Endometrium (tissue), 2 donors: ENCODE measurements at regions not wholly inside any gene's neighbourhood (a gene's known extent, or its start where the extent isn't known, plus 50 kb on each side); places are given as distances from the start of the nearest gene placed in this dataset.
"Not testable (repeated sequence)": the region's sequence is repeated elsewhere in the genome, so short reads cannot be mapped to it uniquely, and the experiment has no call there.

ENCODE experiments used
- FAIRE-seq: peaks from 2 replicates; lab custom pipeline; 2012; peaks lifted over from hg19 to GRCh38; lab: Jason Lieb, UNC
- donor health status: control.
- donor health status: control.

DNA sequence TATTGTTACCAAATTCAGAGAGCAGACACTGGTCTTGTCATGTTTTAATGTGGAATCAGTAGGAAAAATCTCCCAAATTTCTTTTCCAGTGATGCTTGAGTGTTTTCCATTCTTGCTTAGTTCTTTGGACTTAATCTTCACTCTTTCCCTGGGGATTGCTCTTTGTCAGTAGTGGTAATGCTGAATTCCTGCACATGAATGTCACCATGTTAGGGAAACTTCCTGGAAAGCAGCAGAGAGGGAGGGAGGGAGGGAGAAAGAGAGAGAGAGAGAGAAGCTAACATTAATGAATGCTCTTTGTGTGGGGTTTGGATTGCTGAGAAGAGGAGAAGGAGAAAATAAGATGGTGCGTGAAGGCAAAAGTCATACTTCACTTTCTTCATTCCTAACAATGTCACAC lies 295.3 kb upstream of the COBL start:
- no peak for FAIRE-seq

DNA sequence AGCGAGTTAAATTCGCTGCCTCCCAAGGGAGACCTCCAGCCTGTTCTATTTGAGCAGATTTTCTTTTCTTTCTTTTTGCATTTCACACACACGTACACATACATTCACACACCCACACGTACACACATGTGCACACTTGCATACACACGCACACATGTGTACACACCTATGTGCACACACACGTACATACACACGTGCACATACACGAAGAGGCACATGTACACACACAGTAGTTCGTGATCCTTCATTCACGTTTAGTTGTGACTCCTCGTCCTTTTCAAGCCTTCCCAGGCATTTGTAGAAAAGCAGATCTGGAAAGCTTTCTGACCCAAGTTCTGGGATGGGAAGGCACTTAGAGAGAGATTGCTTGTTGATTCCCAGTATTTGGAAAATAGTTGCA lies 290.8 kb upstream of the COBL start:
- FAIRE-seq = no peak

DNA sequence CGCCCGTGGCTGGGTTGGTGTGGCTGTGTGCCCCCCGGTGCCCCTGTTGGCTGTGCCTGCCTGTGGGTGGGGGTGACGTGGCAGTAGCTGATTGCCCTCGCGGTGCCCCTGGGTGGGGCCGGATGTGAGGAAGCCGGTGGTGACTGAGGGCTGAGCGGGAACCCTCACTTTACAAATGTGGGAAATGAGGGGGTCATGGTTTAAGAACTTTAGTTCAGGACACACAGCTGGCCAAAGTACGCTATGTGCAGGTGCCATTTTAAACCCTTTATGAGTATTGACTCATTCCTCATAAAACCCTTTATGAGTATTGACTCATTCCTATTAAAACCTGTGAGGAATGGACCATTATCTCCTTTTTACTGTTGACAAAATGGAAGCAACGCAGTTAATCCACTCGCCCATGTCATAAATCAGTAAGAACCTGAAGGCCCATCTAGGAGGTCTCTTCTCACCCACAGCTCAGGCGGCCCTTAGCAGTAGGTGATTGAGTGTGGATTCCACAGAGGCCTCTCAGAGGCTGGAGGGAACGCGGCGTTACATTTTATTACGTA lies 290.1 kb upstream of the COBL start:
- FAIRE-seq = no peak

DNA sequence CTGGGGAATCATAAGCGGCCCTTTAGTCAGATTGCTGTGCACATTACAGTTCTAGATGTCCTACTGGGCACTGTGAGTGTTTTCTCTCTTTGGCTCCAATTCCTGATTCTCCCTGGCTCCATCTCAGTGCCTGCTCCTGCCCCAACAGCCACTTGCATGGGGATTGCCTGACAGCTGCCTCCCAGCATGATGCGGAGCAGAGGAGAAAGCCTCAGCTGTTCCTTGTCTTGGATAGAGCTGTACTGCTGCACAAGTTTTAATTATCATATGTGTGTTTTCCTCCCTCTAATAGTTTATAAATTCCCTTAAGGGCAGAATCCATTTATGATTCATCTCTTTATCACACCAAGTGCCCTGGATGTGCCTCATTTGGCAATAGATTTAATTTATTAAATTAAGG lies 285.8 kb upstream of the COBL start:
- FAIRE-seq = no peak

DNA sequence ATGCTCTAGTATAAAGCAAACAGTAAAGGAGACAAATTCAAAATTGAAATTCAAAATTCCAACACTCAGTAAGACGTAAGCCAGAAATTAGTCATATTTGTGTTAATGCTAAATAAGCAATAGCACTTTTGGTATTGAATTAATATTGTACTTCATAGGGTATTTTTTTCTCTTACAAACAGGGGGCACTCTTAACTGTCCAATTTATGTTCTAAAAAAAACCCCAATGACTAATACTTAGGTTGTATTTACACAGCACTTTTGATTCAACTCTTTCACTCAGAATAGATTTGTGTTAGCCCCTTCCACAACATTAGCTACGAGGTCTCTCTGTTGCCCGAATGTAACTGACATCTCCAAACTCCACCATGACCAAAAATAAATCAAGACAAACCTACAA lies 284.9 kb upstream of the COBL start:
- FAIRE-seq = no peak

DNA sequence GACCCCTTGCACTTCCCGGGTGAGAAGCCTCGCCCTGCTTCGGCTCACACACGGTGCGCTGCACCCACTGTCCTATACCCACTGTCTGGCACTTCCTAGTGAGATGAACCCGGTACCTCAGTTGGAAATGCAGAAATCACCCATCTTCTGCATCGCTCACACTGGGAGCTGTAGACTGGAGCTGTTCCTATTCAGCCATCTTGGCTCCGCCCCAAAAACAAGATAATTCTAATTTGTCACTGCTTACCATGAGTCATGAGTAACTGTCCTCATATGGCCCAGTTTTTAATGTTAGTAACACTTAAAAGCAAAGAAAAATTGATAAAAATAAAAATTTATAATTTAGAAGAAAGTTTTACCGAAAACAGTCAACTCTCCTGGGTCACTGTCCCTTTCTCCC lies 283.3 kb upstream of the COBL start:
- not testable (repeated sequence) for FAIRE-seq

DNA sequence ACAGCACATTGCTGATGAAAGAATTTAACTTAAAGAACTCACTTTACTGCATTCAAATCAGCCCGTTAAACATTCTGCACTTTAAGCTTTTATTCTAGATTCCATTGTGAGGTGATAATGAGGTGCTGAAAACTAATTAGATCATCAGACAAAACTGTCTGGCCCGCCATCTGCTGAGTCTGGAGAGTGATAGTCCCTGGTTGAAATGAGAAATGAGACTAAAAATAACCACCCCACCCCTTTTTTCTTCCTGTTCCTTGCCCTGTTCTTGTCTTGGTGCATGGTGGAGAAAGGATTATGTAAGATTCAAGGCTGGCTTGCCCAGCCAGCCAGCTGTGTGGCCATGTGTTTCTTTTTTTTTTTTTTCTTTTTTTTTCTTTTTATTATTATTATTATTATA lies 277.0 kb upstream of the COBL start:
- no peak for FAIRE-seq

DNA sequence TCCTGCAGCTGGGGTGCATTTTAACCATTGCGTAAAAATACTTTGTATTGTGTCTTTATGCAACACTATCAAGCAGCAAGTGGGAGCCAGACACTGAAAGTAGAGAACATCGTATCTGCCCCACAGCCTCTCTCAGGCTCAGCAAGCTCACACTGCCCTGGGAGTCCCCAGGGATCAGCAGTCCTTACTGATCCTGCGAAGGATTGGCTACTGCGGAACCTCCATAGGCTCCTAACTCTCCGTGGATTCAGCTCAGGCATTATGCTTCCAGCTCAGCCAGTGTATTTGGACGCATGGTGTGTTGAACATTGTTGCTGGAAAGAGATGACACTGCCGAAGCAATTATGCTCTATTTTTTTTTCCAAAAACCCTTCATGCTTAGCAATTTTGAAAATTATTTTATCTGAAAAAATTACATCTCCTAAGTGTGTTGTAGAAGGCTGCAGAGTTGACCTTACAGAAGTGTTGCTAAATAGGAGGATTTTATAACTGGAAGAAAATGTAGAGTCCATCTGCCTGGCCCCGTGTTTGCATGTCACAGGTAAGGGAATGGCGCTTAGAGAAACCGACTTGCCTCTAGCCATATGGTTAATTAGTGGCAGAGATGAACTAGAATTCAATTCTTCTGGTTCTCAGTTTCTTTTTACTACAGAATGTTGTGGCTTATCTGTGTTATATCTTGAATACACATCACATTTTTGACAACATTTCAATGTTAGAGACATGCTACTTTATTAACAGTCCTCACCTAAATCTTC lies 276.4 kb upstream of the COBL start:
- no peak for FAIRE-seq

DNA sequence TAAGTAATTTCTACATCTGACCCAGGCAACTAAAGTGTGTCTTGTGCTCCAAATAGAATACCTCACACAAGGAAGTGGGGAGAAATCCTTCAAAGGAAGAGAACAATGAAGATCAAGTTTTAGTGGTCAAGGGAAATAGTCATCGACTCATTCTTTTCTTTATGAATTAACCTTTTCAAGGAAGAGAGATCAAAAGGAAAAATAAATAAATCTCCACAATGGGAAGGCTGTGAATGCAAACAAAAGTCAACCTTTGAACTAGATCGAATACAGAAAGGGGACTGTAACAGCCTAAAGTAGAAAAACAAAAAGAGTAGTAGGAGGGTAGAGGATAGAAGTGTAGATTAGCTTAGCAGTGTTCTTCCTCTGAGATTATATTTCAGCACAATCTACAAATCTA lies 274.6 kb upstream of the COBL start:
- FAIRE-seq = no peak

DNA sequence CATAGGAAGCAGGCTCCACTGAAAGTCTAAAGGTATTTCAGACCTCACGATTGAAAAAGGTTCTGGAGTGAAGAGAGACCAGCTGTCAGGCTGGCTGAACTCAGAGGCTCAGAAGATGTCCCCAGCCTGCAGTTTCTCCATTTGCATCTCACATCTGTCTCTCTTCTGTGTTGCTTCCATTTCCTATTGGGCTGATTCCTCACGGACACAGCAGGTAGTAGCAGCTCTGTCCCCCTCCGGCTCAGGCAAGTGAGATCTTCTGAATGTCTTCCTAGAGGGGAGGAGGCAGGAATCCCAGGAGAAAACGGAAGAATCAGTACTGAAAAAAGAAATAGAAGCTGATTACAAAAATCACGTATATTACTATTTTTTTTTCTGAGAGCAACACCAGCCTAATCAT lies 274.1 kb upstream of the COBL start:
- no peak for FAIRE-seq

DNA sequence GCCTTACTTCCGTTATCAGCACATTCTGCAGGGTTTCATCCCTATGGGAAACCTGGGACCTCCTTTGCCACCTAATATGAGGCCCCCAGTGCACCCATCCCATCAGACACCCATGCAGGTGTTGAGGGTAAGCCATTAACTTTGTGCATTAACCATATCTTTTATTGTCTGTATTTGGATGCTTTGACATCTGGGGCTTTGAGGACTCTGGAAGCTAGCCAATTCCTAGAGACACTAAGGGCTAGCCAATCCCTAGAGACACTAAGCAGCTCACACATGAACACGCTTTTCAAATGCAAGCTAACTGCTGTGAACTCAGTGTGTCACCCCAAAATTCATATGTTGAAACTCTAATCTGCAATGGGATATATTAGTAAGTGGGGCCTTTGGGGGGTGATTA lies 272.5 kb upstream of the COBL start:
- no peak for FAIRE-seq

DNA sequence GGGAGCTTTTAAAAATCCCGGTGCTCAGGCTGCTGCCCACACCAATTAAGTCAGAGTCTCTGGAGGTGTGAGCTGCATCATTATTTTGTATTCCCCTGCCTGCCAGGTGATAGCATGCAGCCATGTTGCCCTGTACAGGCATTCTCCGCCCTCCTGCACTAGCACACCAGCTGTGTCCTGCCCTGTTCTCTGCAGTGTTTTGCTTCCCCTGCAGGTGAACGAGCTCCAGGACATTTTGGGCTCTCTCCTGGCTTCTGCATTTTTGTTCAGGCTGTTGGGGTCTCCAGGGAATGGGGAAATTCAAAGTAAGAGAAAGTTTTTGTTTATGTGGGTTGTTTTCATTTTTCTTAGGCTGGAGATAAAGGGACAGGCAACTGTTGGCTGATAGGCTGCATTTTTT lies 271.0 kb upstream of the COBL start:
- FAIRE-seq = no peak

DNA sequence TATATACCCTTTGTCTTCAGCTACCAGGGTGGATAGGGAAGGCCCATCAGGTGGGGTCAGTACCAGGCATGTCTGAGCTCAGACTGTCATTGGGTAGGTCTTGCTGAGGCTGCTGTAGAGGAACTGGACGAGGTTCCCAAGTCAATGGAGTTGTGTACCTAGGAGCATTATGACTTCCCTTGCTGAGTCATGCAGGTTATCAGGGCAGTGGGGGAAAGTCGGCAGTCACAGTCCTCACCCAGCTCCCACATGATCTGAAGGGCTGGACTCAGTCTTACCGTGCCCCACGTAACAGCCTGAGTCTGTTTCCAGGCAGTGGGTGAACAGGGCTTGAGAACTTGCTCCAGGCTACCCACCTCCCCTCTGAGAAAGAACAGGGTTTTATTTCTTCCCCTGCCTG lies 260.8 kb upstream of the COBL start:
- no peak for FAIRE-seq

DNA sequence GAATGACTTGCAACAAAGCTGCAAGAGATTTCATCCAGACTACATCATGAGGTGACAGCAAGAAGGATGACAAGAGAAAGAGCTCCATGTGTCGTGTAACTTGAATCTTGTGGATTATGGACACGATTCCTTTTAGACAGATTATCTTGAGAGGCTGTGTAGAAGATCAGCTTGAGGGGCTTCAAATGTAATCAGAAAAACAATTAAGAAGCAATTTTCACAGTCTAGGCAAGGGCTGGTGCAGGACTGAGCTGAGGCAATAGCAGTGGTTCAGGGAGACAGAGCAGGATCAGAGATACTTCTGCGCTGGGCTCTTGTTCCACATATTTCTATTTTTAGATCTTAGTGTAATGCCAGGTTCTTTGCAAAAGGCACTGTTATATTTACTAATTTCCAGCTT lies 253.0 kb upstream of the COBL start:
- no peak for FAIRE-seq

DNA sequence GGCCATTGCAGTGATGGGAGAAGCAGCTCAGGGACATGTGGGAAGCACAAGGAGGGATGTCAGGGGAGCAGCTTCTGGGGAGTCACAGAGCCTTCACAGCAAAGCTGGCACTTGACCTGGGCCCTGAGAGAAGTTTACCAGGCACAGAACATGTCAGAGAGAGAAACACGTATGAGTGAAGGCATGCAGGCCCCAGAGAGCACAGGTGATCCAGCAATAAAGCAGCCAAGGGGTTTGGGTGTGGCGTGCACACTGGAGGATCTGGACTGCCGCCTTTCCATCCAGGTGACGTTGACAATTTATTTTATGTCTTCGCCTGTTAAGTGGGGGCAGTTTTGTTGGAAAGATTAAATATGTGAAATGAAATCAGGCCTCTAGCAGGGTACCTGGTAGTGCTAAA lies 252.6 kb upstream of the COBL start:
- FAIRE-seq = no peak

DNA sequence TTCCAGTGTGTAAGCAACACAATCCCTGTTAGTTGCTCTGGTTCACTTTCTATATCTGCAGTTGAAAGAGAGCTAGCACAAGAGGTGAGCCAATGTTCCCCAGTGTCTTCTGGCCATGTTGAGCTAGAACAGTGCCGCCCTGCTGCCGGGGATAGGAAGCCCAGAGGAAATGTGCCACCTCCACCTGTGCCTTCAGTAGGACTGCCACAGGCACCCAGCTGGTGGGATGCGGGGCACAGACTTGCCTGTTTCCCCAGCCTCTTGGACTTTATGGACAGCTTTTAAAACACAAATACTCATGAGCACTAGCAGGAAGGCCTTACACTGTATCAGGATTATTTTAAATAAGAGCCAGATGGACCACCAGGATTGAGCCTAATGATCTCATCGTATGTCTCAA lies 234.5 kb upstream of the COBL start:
- no peak for FAIRE-seq

DNA sequence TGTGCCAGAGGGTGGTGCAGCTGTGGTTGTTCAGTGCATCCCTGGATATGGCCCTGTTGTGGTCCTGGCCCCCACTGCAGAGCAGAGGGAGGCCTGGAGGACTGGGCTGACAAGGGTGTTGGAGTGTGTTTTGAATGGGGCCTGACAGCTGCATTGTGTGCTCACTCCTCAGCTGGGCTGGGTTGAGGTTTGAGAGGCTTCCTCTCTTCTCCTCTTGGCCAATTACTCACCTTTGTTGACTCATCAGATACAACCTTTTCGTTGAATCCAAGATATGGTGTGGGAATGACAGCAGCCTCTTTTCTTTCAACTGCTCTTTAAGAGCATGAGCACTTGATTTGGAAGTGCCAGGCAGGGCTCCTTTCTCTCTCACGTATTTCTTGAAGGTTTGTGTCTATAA lies 228.5 kb upstream of the COBL start:
- no peak for FAIRE-seq

DNA sequence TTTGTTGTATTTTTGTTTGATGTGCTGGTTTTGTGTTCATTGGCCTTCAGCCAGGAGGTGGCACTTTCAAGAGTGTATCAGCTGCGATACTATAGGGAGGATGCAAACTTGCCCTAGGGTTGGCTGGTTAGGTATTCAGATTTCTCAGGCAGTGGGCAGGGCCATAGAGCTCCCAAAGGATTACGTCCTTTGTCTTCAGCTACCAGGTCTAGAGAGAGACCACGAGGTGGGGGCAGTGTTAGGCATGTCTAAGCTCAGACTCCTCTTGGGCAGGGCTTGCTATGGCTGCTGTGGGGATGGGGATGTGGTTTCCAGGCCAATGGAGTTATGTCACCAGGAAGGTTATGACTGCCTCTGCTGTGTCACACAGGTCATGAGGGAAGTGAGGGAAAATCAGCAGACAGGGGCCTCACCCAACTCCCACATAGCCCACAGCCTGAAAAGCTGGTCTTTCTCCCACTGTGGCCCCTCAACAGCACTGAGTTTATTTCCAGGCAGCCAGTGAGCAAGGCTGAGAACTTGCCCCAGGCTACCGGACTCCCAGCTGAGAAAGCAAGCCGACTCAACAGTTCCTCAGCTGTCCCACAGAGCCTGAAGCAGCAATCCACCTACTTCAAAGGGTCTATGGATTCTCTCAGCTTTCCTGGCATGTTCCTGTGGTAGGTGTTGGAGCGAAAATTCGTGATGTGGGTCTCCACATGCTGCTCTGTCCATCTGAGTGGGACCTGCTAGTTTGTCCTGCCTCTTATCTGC lies 227.4 kb upstream of the COBL start:
- FAIRE-seq = no peak

DNA sequence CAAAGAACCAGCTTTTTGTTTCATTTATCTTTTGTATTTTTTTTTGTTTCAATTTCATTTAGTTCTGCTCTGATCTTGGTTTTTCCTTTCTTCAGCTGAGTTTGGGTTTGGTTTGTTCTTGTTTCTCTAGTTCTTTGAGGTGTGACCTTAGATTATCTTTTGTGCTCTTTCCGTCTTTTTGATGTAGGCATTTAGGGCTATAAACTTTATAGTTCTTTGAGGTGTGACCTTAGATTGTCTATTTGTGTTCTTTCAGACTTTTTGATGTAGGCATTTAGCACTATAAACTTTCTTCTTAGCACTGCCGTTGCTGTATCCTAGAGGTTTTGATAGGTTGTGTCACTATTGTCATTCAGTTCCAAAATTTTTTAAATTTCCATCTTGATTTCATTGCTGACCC lies 224.3 kb upstream of the COBL start:
- FAIRE-seq = not testable (repeated sequence)

DNA sequence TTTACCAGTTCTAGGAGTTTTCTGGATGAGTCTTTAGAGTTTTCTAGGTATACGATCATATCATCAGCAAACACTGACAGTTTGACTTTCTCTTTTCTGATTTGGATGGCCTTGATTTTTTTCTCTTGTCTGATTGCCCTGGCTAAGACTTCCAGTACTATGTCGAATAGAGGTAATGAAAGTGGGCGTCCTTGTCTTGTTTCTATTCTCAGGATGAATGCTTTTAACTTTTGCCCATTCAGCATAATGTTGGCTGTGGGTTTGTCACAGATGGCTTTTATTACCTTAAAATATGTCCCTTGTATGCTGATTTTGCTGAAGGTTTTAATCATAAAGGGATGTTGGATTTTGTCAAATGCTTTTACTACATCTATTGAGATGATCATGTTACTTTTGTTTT lies 223.2 kb upstream of the COBL start:
- FAIRE-seq = no peak

DNA sequence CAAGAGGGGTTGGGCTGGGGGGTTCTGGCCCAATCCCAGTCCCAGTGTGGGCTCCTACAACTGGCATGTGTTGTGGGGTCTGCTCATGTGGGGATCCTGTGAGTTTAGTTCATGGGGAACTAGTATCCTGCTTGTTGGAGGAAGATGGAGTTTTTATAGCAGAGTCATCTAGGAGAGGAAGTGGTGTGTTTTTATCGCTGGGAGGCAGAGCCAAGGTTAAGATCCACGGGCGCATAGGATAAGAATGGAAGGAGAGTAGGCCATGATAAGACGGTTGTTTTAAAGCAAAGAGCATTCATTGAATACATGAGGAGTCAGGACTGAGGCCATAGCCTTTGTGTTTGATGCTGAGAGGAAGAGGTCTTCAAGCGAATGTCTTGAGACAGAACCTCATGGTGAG lies 211.6 kb upstream of the COBL start:
- FAIRE-seq = no peak

DNA sequence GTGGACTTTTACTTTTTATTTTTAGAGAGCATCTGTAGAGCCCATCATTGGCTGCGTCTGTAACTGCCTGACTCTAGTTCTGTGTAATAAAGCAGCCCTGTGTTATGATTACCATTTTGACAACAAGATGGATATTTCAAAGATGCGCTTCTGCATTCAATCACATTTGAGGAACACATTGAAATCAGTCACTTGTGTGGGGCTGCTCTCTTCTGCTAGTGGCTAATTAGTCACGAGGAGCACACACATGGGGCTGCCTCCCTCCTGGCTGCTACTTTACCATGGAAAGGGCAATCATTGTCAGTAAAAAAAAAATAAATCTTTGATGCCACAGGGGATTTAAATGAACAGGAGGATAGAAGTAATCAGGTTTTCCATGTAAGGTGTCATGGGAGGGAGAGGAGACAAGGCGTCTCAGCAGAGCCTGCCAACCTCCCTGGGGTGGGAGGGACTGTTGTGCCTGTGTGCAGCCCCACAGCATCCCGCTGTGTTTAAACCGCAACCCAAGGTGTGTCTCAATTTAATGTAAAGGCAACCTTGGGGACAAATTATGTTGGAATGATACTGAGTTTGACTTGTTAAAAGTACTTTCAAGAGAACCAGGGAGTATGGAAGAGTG lies 205.2 kb upstream of the COBL start:
- FAIRE-seq = no peak

DNA sequence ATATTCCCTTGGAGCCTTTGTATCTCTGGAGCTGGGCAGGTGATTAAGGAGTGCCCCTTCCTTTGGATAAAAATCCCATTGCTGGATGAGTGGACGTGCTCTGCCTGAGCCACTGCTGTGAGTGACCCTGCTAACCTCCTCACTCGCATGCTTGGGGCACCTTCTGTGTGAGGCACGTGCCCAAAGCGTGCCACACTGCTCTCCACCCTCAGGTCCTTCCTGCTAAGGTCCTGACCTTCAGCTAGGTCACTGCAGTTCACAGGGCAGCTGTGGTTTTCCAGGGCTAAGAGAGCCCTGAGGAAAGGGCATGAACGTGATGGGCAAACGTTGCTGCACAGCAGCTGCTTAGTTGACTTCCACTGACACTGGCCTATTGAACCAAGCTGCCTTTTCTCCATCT lies 204.4 kb upstream of the COBL start:
- FAIRE-seq = no peak
